ENCODE measurements at regions not wholly inside any gene's neighbourhood (a gene's known extent, or its start where the extent isn't known, plus 50 kb on each side); places are given as distances from the start of the nearest gene placed in this dataset.

GRCh38 chr15:70382762-70383458 lies 285.2 kb upstream of the TLE3 start:
- TF ChIP-seq TAF1 (IDR thresholded peaks at IDR 0.05; ENCODE audit: low read depth) (no peak), CREB1 (IDR thresholded peaks at IDR 0.05; ENCODE audit: low read depth) (no peak), USF1 (IDR thresholded peaks at IDR 0.05) (no peak), FOXM1 (IDR thresholded peaks at IDR 0.05; ENCODE audit: borderline replicate concordance, low read depth) (no peak), ZBTB7A (IDR thresholded peaks at IDR 0.05; ENCODE audit: low read depth) (no peak), RAD21 (IDR thresholded peaks at IDR 0.05; ENCODE audit: low read depth) (no peak)

GRCh38 chr15:70382009-70382749 lies 284.5 kb upstream of the TLE3 start:
- TF ChIP-seq, protein P1, sequence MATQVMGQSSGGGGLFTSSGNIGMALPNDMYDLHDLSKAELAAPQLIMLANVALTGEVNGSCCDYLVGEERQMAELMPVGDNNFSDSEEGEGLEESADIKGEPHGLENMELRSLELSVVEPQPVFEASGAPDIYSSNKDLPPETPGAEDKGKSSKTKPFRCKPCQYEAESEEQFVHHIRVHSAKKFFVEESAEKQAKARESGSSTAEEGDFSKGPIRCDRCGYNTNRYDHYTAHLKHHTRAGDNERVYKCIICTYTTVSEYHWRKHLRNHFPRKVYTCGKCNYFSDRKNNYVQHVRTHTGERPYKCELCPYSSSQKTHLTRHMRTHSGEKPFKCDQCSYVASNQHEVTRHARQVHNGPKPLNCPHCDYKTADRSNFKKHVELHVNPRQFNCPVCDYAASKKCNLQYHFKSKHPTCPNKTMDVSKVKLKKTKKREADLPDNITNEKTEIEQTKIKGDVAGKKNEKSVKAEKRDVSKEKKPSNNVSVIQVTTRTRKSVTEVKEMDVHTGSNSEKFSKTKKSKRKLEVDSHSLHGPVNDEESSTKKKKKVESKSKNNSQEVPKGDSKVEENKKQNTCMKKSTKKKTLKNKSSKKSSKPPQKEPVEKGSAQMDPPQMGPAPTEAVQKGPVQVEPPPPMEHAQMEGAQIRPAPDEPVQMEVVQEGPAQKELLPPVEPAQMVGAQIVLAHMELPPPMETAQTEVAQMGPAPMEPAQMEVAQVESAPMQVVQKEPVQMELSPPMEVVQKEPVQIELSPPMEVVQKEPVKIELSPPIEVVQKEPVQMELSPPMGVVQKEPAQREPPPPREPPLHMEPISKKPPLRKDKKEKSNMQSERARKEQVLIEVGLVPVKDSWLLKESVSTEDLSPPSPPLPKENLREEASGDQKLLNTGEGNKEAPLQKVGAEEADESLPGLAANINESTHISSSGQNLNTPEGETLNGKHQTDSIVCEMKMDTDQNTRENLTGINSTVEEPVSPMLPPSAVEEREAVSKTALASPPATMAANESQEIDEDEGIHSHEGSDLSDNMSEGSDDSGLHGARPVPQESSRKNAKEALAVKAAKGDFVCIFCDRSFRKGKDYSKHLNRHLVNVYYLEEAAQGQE (IDR thresholded peaks at IDR 0.05; ENCODE audit: low read depth) = no peak
- TF ChIP-seq TCF12 (IDR thresholded peaks at IDR 0.05; ENCODE audit: low read depth) (no peak), TEAD4 (IDR thresholded peaks at IDR 0.05) (no peak), RAD21 (IDR thresholded peaks at IDR 0.05; ENCODE audit: low read depth) (no peak)

- TF ChIP-seq RAD21 (IDR thresholded peaks at IDR 0.05; ENCODE audit: low read depth) = no peak
- TF ChIP-seq ZBTB7A (IDR thresholded peaks at IDR 0.05; ENCODE audit: low read depth) = no peak
- TF ChIP-seq NFIC (IDR thresholded peaks at IDR 0.05) = no peak
- TF ChIP-seq EGR1 (IDR thresholded peaks at IDR 0.05) = no peak
- no peak for TF ChIP-seq USF1 (IDR thresholded peaks at IDR 0.05)
- no peak for TF ChIP-seq TAF1 (IDR thresholded peaks at IDR 0.05; ENCODE audit: low read depth)
- TF ChIP-seq MAX (IDR thresholded peaks at IDR 0.05) = no peak
- TF ChIP-seq CREB1 (IDR thresholded peaks at IDR 0.05; ENCODE audit: low read depth) = no peak
- TF ChIP-seq FOXM1 (IDR thresholded peaks at IDR 0.05; ENCODE audit: borderline replicate concordance, low read depth) = no peak
- no peak for TF ChIP-seq CEBPB (IDR thresholded peaks at IDR 0.05)
- no peak for TF ChIP-seq TCF12 (IDR thresholded peaks at IDR 0.05; ENCODE audit: low read depth)
- no peak for TF ChIP-seq YY1 (IDR thresholded peaks at IDR 0.05; ENCODE audit: low read depth)
- no peak for TF ChIP-seq TEAD4 (IDR thresholded peaks at IDR 0.05)
- no peak for TF ChIP-seq EP300 (IDR thresholded peaks at IDR 0.05; ENCODE audit: borderline replicate concordance)
- TF ChIP-seq, protein P1 (IDR thresholded peaks at IDR 0.05; ENCODE audit: low read depth) = no peak
Measured at GRCh38 chr15:70379938-70380883, 282.5 kb upstream of the TLE3 start.

DNA sequence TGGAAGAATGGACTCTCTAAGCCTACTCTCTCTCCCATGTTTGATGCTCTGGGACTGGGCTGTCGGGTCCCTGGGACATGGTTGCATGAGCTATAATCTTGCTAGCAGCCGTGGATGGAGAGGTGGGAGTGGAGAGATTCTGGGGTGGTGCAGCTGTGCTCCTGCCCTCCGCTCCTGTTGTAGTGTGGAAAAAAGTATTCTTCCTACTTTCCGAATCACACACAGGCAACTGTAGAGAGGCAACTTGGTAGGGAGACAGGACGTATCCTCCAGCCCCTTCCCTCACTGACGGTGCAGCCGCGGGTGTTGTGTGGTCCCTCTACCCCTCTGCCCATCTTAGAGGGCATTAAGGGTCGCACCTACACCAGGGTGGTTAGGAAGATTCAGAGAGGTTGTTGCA lies 281.4 kb upstream of the TLE3 start:
- TF ChIP-seq EGR1 (IDR thresholded peaks at IDR 0.05) (no peak), CEBPB (IDR thresholded peaks at IDR 0.05) (no peak), USF1 (IDR thresholded peaks at IDR 0.05) (no peak), EP300 (IDR thresholded peaks at IDR 0.05; ENCODE audit: borderline replicate concordance) (no peak), FOXM1 (IDR thresholded peaks at IDR 0.05; ENCODE audit: borderline replicate concordance, low read depth) (no peak), RAD21 (IDR thresholded peaks at IDR 0.05; ENCODE audit: low read depth) (no peak), NFIC (IDR thresholded peaks at IDR 0.05) (no peak), TAF1 (IDR thresholded peaks at IDR 0.05; ENCODE audit: low read depth) (no peak), TEAD4 (IDR thresholded peaks at IDR 0.05) (no peak), TCF12 (IDR thresholded peaks at IDR 0.05; ENCODE audit: low read depth) (no peak), ZBTB7A (IDR thresholded peaks at IDR 0.05; ENCODE audit: low read depth) (no peak)
- TF ChIP-seq, protein P1 (IDR thresholded peaks at IDR 0.05; ENCODE audit: low read depth) = no peak

Measured in Ishikawa (cell line).